ENCODE measurements at regions not wholly inside any gene's neighbourhood (a gene's known extent, or its start where the extent isn't known, plus 50 kb on each side); places are given as distances from the start of the nearest gene placed in this dataset.
A peak's percentile ranks its signal among the peaks of the same experiment; 100 is the strongest.

GRCh38 chr11:36985562-36985961 lies 387.5 kb upstream of the RAG2 start:
- Histone ChIP-seq H2AFZ (ENCODE audit: low read depth, low read length) (no peak overlapping the region), H3K4me3 (ENCODE audit: low read length) (no peak overlapping the region), H3K4me1 (ENCODE audit: insufficient read depth, low read length) (no peaks in the 10 kb centered on the region), H3K36me3 (ENCODE audit: insufficient read depth, low read length) (no peaks in the 10 kb centered on the region), H3K27me3 (ENCODE audit: insufficient read depth, low read length) (no peaks in the 10 kb centered on the region), H3K9me3 (ENCODE audit: low read length) (no peaks in the 10 kb centered on the region)

DNA sequence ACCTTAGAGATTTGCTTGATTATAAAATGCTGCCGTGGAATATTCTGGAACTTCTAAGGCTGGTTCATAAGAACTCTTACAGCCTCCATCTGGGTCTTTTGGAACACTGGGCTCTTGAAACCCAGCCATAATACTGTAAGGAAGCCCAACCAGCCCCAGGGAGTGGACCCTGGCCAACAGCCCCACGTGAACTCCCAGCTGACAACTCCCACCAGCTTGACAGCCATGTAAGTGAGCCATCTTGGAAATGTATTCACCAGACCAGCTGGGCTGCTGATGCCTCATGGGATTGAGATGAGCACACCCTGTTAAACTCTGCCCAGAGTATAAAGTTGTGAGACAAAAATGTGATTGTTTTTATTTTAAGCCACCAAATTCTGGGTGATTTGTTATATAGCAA lies 378.7 kb upstream of the RAG2 start:
- no peak overlapping the region for H3K4me3 ChIP-seq (ENCODE audit: low read length)
- H3K4me1 ChIP-seq (ENCODE audit: insufficient read depth, low read length), result no peaks in the 10 kb centered on the region
- H2AFZ ChIP-seq (ENCODE audit: low read depth, low read length), result peak overlapping the region; percentile 36
- H3K27me3 ChIP-seq (ENCODE audit: insufficient read depth, low read length), result no peaks in the 10 kb centered on the region
- no peaks in the 10 kb centered on the region for H3K9me3 ChIP-seq (ENCODE audit: low read length)
- H3K36me3 ChIP-seq (ENCODE audit: insufficient read depth, low read length), result no peaks in the 10 kb centered on the region

- no peaks in the 10 kb centered on the region for H3K36me3 ChIP-seq (ENCODE audit: insufficient read depth, low read length)
- no peaks in the 10 kb centered on the region for H3K27me3 ChIP-seq (ENCODE audit: insufficient read depth, low read length)
- H3K4me1 ChIP-seq (ENCODE audit: insufficient read depth, low read length), result no peaks in the 10 kb centered on the region
- no peak overlapping the region for H2AFZ ChIP-seq (ENCODE audit: low read depth, low read length)
- H3K9me3 ChIP-seq (ENCODE audit: low read length), result no peaks in the 10 kb centered on the region
- H3K4me3 ChIP-seq (ENCODE audit: low read length), result no peak overlapping the region
Observed at GRCh38 chr11:36974771-36975170, 376.7 kb upstream of the RAG2 start.

GRCh38 chr11:36953976-36954375 lies 355.9 kb upstream of the RAG2 start:
- no peak overlapping the region for H3K4me3 ChIP-seq (ENCODE audit: low read length)
- no peaks in the 10 kb centered on the region for H3K9me3 ChIP-seq (ENCODE audit: low read length)
- no peak overlapping the region for H2AFZ ChIP-seq (ENCODE audit: low read depth, low read length)
- no peaks in the 10 kb centered on the region for H3K4me1 ChIP-seq (ENCODE audit: insufficient read depth, low read length)
- H3K36me3 ChIP-seq (ENCODE audit: insufficient read depth, low read length), result no peaks in the 10 kb centered on the region
- no peaks in the 10 kb centered on the region for H3K27me3 ChIP-seq (ENCODE audit: insufficient read depth, low read length)

GRCh38 chr11:36948460-36949127 lies 350.6 kb upstream of the RAG2 start:
- H3K9me3 ChIP-seq (ENCODE audit: low read length), result no peaks in the 10 kb centered on the region
- no peaks in the 10 kb centered on the region for H3K4me1 ChIP-seq (ENCODE audit: insufficient read depth, low read length)
- no peaks in the 10 kb centered on the region for H3K36me3 ChIP-seq (ENCODE audit: insufficient read depth, low read length)
- no peaks in the 10 kb centered on the region for H3K27me3 ChIP-seq (ENCODE audit: insufficient read depth, low read length)
- H2AFZ ChIP-seq (ENCODE audit: low read depth, low read length), result no peak overlapping the region
- H3K4me3 ChIP-seq (ENCODE audit: low read length), result no peak overlapping the region

- Histone ChIP-seq H3K27me3 (ENCODE audit: insufficient read depth, low read length) (no peaks in the 10 kb centered on the region), H2AFZ (ENCODE audit: low read depth, low read length) (no peak overlapping the region), H3K4me1 (ENCODE audit: insufficient read depth, low read length) (no peaks in the 10 kb centered on the region), H3K9me3 (ENCODE audit: low read length) (no peaks in the 10 kb centered on the region), H3K4me3 (ENCODE audit: low read length) (no peak overlapping the region), H3K36me3 (ENCODE audit: insufficient read depth, low read length) (no peaks in the 10 kb centered on the region)
Observed at GRCh38 chr11:36945384-36945783, 347.3 kb upstream of the RAG2 start.

DNA sequence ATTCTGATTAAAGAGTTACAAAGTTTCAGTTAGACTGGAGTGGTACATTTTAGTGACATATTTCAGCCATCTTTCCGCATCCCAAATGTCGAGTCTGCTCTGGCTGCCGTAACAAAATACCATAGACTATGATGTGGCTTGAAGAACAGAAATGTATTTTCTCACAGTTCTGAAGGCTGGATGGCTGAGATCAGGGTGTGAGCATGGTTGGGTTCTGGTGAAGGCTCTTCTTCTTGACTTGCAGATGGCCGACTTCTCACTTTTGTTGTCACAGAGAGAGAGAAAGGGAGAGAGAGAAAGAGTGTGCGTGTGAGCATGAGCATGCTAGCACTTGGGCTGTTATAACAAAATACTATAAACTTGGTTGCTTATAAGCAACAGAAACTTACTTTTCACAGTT lies 335.4 kb upstream of the RAG2 start:
- H3K9me3 ChIP-seq (ENCODE audit: low read length), result no peaks in the 10 kb centered on the region
- H3K4me1 ChIP-seq (ENCODE audit: insufficient read depth, low read length), result no peaks in the 10 kb centered on the region
- H3K36me3 ChIP-seq (ENCODE audit: insufficient read depth, low read length), result no peaks in the 10 kb centered on the region
- no peak overlapping the region for H2AFZ ChIP-seq (ENCODE audit: low read depth, low read length)
- no peak overlapping the region for H3K4me3 ChIP-seq (ENCODE audit: low read length)
- H3K27me3 ChIP-seq (ENCODE audit: insufficient read depth, low read length), result no peaks in the 10 kb centered on the region

GRCh38 chr11:36931139-36931538 lies 333.1 kb upstream of the RAG2 start:
- no peaks in the 10 kb centered on the region for H3K36me3 ChIP-seq (ENCODE audit: insufficient read depth, low read length)
- no peaks in the 10 kb centered on the region for H3K9me3 ChIP-seq (ENCODE audit: low read length)
- no peak overlapping the region for H2AFZ ChIP-seq (ENCODE audit: low read depth, low read length)
- H3K4me3 ChIP-seq (ENCODE audit: low read length), result no peak overlapping the region
- no peaks in the 10 kb centered on the region for H3K27me3 ChIP-seq (ENCODE audit: insufficient read depth, low read length)
- H3K4me1 ChIP-seq (ENCODE audit: insufficient read depth, low read length), result no peaks in the 10 kb centered on the region

GRCh38 chr11:36930256-36930655 lies 332.2 kb upstream of the RAG2 start:
- H3K36me3 ChIP-seq (ENCODE audit: insufficient read depth, low read length), result no peaks in the 10 kb centered on the region
- no peaks in the 10 kb centered on the region for H3K9me3 ChIP-seq (ENCODE audit: low read length)
- H3K4me3 ChIP-seq (ENCODE audit: low read length), result no peak overlapping the region
- no peaks in the 10 kb centered on the region for H3K27me3 ChIP-seq (ENCODE audit: insufficient read depth, low read length)
- no peak overlapping the region for H2AFZ ChIP-seq (ENCODE audit: low read depth, low read length)
- H3K4me1 ChIP-seq (ENCODE audit: insufficient read depth, low read length), result no peaks in the 10 kb centered on the region

DNA sequence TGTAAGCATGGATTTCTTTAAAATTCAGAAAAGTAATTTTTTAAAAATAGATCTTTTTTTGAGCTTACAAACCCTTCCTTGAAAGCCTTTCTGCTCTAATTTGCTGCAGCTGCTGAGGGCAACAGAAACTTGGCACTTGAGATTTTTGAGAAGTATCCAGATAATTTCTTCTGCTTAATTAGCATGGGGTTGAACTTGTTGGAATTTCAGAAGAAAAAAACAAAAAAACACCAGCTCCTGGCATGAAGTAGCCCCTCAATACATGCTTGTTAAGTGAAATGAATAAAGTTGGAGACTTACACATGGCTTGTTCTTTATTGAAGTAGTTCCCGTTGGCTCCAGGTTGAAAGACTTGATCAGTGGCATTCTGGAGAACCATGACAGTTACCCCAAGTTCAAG lies 331.4 kb upstream of the RAG2 start:
- no peak overlapping the region for H3K4me3 ChIP-seq (ENCODE audit: low read length)
- no peaks in the 10 kb centered on the region for H3K9me3 ChIP-seq (ENCODE audit: low read length)
- no peaks in the 10 kb centered on the region for H3K27me3 ChIP-seq (ENCODE audit: insufficient read depth, low read length)
- no peaks in the 10 kb centered on the region for H3K4me1 ChIP-seq (ENCODE audit: insufficient read depth, low read length)
- H3K36me3 ChIP-seq (ENCODE audit: insufficient read depth, low read length), result no peaks in the 10 kb centered on the region
- H2AFZ ChIP-seq (ENCODE audit: low read depth, low read length), result no peak overlapping the region

DNA sequence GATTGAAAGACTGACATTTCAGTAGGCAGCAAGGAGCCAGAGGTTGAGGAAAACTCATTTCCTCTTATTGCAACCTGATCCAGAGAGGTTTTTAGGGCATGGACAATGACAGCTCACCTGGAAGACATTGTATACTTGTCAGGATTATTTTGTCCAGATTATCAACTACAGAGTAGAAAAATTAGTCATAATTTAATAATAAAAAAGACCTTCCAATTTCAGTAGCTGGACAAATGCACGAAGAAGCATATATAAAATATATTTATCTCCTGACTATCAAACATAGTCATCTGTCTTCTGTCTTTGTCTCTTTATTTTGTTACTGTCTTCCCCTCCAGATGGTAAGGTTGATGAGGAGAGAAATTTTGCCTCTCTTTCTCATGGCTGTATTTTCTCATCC lies 330.6 kb upstream of the RAG2 start:
- H3K9me3 ChIP-seq (ENCODE audit: low read length), result no peaks in the 10 kb centered on the region
- no peak overlapping the region for H2AFZ ChIP-seq (ENCODE audit: low read depth, low read length)
- no peak overlapping the region for H3K4me3 ChIP-seq (ENCODE audit: low read length)
- H3K4me1 ChIP-seq (ENCODE audit: insufficient read depth, low read length), result no peaks in the 10 kb centered on the region
- H3K36me3 ChIP-seq (ENCODE audit: insufficient read depth, low read length), result no peaks in the 10 kb centered on the region
- no peaks in the 10 kb centered on the region for H3K27me3 ChIP-seq (ENCODE audit: insufficient read depth, low read length)

DNA sequence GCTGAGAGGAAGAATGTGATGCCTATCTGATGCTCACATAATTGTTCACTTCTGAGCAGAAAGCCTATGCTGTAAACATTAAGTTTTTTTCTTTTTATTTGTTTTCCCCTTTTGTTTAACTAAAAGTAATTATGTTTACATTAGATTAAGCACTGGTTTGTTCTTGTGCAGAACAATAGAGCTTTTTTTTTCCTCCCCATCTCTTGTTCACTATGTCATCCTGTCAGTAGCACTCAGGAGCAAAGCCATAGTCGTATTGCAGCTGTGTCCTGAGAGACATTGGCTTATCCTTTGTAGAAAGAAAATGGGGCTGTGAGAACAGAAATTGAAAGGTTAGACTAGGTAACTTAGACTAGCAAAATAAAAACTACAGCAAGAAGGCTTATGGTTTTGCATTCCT lies 301.8 kb upstream of the RAG2 start:
- Histone ChIP-seq H3K4me3 (ENCODE audit: low read length) (no peak overlapping the region), H3K27me3 (ENCODE audit: insufficient read depth, low read length) (no peaks in the 10 kb centered on the region), H3K9me3 (ENCODE audit: low read length) (no peaks in the 10 kb centered on the region), H2AFZ (ENCODE audit: low read depth, low read length) (no peak overlapping the region), H3K4me1 (ENCODE audit: insufficient read depth, low read length) (no peaks in the 10 kb centered on the region), H3K36me3 (ENCODE audit: insufficient read depth, low read length) (no peaks in the 10 kb centered on the region)

GRCh38 chr11:36890841-36891240 lies 292.8 kb upstream of the RAG2 start:
- no peaks in the 10 kb centered on the region for H3K9me3 ChIP-seq (ENCODE audit: low read length)
- no peaks in the 10 kb centered on the region for H3K36me3 ChIP-seq (ENCODE audit: insufficient read depth, low read length)
- no peaks in the 10 kb centered on the region for H3K4me1 ChIP-seq (ENCODE audit: insufficient read depth, low read length)
- no peak overlapping the region for H2AFZ ChIP-seq (ENCODE audit: low read depth, low read length)
- H3K27me3 ChIP-seq (ENCODE audit: insufficient read depth, low read length), result no peaks in the 10 kb centered on the region
- H3K4me3 ChIP-seq (ENCODE audit: low read length), result no peak overlapping the region

- Histone ChIP-seq H3K4me1 (ENCODE audit: insufficient read depth, low read length) (no peaks in the 10 kb centered on the region), H2AFZ (ENCODE audit: low read depth, low read length) (no peak overlapping the region), H3K27me3 (ENCODE audit: insufficient read depth, low read length) (no peaks in the 10 kb centered on the region), H3K4me3 (ENCODE audit: low read length) (no peak overlapping the region), H3K36me3 (ENCODE audit: insufficient read depth, low read length) (no peaks in the 10 kb centered on the region), H3K9me3 (ENCODE audit: low read length) (no peaks in the 10 kb centered on the region)
Observed at GRCh38 chr11:36890121-36890679, 292.2 kb upstream of the RAG2 start.
